ENCODE measurements at regions not wholly inside any gene's neighbourhood (a gene's known extent, or its start where the extent isn't known, plus 50 kb on each side); places are given as distances from the start of the nearest gene placed in this dataset.

DNA sequence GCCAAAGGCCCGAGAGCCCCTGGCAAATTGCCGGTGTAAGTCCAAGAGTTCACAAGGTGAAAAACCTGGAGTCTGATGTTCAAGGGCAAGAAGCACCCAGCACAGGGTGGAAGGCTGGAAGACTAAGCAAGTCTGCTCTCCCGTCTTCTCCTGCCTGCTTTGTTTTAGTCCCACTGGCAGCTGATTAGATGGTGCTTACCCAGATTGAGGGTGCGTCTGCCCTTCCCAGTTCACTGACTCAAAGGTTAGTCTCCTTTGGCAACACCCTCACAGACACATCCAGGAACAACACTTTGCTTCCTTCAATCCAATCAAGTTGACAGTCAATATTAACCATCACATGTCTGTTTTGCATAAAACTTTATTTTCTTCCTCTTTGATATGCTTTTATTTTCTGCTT lies 157.4 kb downstream of the HS3ST1 start:
- no peaks in the 10 kb centered on the region for H3K4me1 ChIP-seq (ENCODE audit: insufficient read depth, low read length, severe bottlenecking)
- no peaks in the 10 kb centered on the region for H3K27me3 ChIP-seq (ENCODE audit: insufficient read depth, low read length)
- H3K4me2 ChIP-seq (ENCODE audit: low read length): no peak overlapping the region
- H3K36me3 ChIP-seq (ENCODE audit: insufficient read depth, low read length): no peaks in the 10 kb centered on the region
- H3K4me3 ChIP-seq (ENCODE audit: low read depth, low read length, poor library complexity, severe bottlenecking): no peak overlapping the region
- no peaks in the 10 kb centered on the region for H3F3A ChIP-seq (ENCODE audit: insufficient read depth, low read length)
- no peak overlapping the region for H3K9ac ChIP-seq (ENCODE audit: low read length)
- H3K27ac ChIP-seq (ENCODE audit: low read depth, low read length, poor library complexity, severe bottlenecking): no peak overlapping the region
- no peak for TF ChIP-seq EZH2 (IDR thresholded peaks at IDR 0.05; ENCODE audit: borderline replicate concordance, low read length)
- TF ChIP-seq, protein P1, sequence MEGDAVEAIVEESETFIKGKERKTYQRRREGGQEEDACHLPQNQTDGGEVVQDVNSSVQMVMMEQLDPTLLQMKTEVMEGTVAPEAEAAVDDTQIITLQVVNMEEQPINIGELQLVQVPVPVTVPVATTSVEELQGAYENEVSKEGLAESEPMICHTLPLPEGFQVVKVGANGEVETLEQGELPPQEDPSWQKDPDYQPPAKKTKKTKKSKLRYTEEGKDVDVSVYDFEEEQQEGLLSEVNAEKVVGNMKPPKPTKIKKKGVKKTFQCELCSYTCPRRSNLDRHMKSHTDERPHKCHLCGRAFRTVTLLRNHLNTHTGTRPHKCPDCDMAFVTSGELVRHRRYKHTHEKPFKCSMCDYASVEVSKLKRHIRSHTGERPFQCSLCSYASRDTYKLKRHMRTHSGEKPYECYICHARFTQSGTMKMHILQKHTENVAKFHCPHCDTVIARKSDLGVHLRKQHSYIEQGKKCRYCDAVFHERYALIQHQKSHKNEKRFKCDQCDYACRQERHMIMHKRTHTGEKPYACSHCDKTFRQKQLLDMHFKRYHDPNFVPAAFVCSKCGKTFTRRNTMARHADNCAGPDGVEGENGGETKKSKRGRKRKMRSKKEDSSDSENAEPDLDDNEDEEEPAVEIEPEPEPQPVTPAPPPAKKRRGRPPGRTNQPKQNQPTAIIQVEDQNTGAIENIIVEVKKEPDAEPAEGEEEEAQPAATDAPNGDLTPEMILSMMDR (IDR thresholded peaks at IDR 0.05; ENCODE audit: low read length): no peak
- H3K9me2 ChIP-seq (ENCODE audit: low read depth, low read length): no peaks in the 10 kb centered on the region
- no peaks in the 10 kb centered on the region for H3K9me3 ChIP-seq (ENCODE audit: low read length)
- no peaks in the 10 kb centered on the region for H4K20me1 ChIP-seq (ENCODE audit: insufficient read depth, low read length)
- H3K79me2 ChIP-seq (ENCODE audit: insufficient read depth, low read length): no peaks in the 10 kb centered on the region
- no peak overlapping the region for H2AFZ ChIP-seq (ENCODE audit: low read length)

DNA sequence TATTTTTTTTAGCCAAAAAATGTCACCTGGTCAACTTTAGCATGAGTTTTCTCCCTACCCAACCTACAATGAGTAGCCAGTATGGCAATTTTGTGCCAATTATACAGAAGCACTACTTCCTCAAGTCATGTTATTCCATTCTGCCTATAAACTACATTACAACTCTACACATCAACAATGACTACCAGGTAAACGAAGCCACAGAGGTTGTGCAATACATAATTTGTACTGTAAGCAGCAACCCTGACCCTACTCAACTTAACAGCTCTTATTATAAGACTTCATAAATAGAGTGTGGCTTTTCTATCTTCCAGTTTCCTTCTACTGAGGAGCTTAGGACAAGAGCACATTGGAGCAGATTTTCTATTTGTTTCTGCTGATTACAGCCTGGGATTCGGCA lies 160.5 kb downstream of the HS3ST1 start:
- no peak for TF ChIP-seq EZH2 (IDR thresholded peaks at IDR 0.05; ENCODE audit: borderline replicate concordance, low read length)
- TF ChIP-seq, protein P1 (IDR thresholded peaks at IDR 0.05; ENCODE audit: low read length): no peak
- Histone ChIP-seq H3K27me3 (ENCODE audit: insufficient read depth, low read length) (no peaks in the 10 kb centered on the region), H3K4me3 (ENCODE audit: low read depth, low read length, poor library complexity, severe bottlenecking) (no peak overlapping the region)

DNA sequence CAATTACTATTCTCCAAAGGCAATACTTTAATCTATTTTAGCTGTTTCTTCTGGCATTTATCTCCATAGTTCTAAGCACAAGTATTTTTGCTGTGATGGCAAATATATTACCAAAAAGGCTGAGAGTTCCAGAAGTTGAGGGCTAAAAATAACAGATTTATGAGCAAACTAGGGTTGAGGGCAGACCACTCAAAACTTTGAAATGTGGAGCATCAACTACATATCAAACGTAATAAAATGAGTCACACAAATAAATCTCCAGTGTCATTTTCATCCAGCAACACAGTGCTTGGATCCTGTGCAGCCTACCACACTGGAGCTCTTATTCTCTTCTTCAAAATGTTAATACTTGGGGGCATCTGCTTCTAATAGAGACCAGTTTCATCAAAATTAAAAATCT lies 163.9 kb downstream of the HS3ST1 start:
- Histone ChIP-seq H3K9me2 (ENCODE audit: low read depth, low read length) (no peaks in the 10 kb centered on the region), H3K9me3 (ENCODE audit: low read length) (no peaks in the 10 kb centered on the region), H3K4me1 (ENCODE audit: insufficient read depth, low read length, severe bottlenecking) (no peaks in the 10 kb centered on the region), H3K27me3 (ENCODE audit: insufficient read depth, low read length) (no peaks in the 10 kb centered on the region), H2AFZ (ENCODE audit: low read length) (no peak overlapping the region), H3K36me3 (ENCODE audit: insufficient read depth, low read length) (no peaks in the 10 kb centered on the region), H3K79me2 (ENCODE audit: insufficient read depth, low read length) (no peaks in the 10 kb centered on the region), H3K4me3 (ENCODE audit: low read depth, low read length, poor library complexity, severe bottlenecking) (no peak overlapping the region), H3K27ac (ENCODE audit: low read depth, low read length, poor library complexity, severe bottlenecking) (no peak overlapping the region), H3F3A (ENCODE audit: insufficient read depth, low read length) (no peaks in the 10 kb centered on the region), H3K4me2 (ENCODE audit: low read length) (no peak overlapping the region), H4K20me1 (ENCODE audit: insufficient read depth, low read length) (no peaks in the 10 kb centered on the region), H3K9ac (ENCODE audit: low read length) (no peak overlapping the region)
- TF ChIP-seq EZH2 (IDR thresholded peaks at IDR 0.05; ENCODE audit: borderline replicate concordance, low read length): no peak
- TF ChIP-seq, protein P1 (IDR thresholded peaks at IDR 0.05; ENCODE audit: low read length): no peak

More for the DNA sequence above, 160.5 kb downstream of the HS3ST1 start:
- Histone ChIP-seq H3K27ac (ENCODE audit: low read depth, low read length, poor library complexity, severe bottlenecking) (no peak overlapping the region), H3K9me3 (ENCODE audit: low read length) (no peaks in the 10 kb centered on the region), H3K9ac (ENCODE audit: low read length) (no peak overlapping the region), H3K36me3 (ENCODE audit: insufficient read depth, low read length) (no peaks in the 10 kb centered on the region), H3K4me2 (ENCODE audit: low read length) (no peak overlapping the region), H3F3A (ENCODE audit: insufficient read depth, low read length) (no peaks in the 10 kb centered on the region), H3K79me2 (ENCODE audit: insufficient read depth, low read length) (no peaks in the 10 kb centered on the region), H4K20me1 (ENCODE audit: insufficient read depth, low read length) (no peaks in the 10 kb centered on the region), H3K4me1 (ENCODE audit: insufficient read depth, low read length, severe bottlenecking) (no peaks in the 10 kb centered on the region), H3K9me2 (ENCODE audit: low read depth, low read length) (no peaks in the 10 kb centered on the region), H2AFZ (ENCODE audit: low read length) (no peak overlapping the region)

Measured in OCI-LY1 (cell line).